GM10266 (cell line): ENCODE measurements at regions not wholly inside any gene's neighbourhood (a gene's known extent, or its start where the extent isn't known, plus 50 kb on each side); places are given as distances from the start of the nearest gene placed in this dataset.

Experiments used
- DNase-seq: peaks from one replicate; pipeline ENCODE4 v3.0.0; 2012; ENCODE audit errors: extremely low spot score
- TF ChIP-seq, protein P1 (sequence below): IDR thresholded peaks from 2 replicates; pipeline ENCODE4 v1.5.1; 2012; ENCODE audit warnings: mild to moderate bottlenecking, low read depth; ENCODE audit not compliant: control insufficient read depth, insufficient read depth; ENCODE audit errors: missing control alignments

DNA sequence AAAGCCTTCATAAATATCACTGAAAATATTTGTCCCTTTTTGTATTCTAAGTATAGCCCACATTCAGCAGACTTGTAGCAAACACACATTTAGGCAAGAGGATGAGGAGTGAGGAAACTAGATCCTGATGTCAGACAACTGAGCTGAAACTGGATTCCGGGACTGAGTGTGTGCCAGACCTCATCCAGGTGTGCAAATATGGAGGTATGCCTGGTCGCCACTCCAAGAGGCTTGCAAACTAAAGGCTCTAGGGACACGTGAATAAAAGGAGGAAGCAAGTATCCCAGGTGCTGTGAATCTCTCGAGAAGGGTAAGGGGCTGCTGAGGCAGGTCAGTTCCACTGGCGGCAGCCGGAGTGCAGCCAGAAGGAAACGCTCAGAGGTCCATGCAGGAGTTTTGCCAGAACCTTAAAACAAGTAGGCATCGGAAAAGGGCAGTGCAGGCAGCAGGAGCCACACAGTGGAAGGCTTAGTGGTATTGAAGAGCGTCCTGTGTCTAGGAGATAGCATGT is 77.4 kb upstream of the ALDH1B1 start:
- TF ChIP-seq, protein P1, sequence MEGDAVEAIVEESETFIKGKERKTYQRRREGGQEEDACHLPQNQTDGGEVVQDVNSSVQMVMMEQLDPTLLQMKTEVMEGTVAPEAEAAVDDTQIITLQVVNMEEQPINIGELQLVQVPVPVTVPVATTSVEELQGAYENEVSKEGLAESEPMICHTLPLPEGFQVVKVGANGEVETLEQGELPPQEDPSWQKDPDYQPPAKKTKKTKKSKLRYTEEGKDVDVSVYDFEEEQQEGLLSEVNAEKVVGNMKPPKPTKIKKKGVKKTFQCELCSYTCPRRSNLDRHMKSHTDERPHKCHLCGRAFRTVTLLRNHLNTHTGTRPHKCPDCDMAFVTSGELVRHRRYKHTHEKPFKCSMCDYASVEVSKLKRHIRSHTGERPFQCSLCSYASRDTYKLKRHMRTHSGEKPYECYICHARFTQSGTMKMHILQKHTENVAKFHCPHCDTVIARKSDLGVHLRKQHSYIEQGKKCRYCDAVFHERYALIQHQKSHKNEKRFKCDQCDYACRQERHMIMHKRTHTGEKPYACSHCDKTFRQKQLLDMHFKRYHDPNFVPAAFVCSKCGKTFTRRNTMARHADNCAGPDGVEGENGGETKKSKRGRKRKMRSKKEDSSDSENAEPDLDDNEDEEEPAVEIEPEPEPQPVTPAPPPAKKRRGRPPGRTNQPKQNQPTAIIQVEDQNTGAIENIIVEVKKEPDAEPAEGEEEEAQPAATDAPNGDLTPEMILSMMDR, result no peak
- no peak for DNase-seq

DNA sequence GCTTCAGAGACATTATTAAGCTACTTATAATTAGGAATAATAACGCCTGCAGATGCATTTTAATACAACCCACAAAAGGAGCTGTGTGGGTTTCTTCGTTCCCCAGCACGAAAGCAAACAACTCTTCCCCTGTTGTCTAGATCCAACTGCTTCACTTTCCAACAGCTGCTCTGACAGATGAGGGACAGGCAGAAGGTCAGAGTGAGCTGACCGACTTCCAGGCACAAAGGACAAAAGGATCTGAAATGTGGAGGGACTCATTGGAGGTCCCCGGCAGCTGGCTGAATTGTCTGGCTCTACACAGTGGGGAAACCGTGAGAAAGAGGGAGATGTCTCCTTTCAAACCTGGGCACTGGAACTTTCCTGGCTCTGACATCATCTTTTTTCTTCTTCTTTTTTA is 79.1 kb upstream of the ALDH1B1 start:
- DNase-seq, result no peak

DNA sequence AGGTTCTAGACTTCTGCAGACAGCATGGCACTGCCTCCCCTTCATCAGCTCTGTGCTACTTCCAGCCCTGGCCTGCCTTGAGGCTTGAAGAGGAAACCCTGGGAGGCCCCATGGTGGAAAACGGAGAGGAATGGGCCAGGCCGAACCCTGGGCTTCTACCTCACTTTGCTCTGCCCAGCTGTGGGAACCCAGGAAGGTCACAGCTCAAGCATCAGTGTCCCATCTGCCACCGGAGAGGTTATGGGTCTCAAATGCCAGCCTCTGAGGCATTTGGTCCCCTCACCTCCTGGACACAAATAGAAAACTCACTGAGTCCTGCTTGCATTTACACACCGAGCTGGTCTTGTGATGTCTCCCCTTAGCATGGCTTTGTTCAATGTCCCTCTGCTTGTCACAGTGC is 80.1 kb upstream of the ALDH1B1 start:
- no peak for DNase-seq
- TF ChIP-seq, protein P1, result no peak

More for the DNA sequence above, 79.1 kb upstream of the ALDH1B1 start:
- TF ChIP-seq, protein P1, result no peak

DNA sequence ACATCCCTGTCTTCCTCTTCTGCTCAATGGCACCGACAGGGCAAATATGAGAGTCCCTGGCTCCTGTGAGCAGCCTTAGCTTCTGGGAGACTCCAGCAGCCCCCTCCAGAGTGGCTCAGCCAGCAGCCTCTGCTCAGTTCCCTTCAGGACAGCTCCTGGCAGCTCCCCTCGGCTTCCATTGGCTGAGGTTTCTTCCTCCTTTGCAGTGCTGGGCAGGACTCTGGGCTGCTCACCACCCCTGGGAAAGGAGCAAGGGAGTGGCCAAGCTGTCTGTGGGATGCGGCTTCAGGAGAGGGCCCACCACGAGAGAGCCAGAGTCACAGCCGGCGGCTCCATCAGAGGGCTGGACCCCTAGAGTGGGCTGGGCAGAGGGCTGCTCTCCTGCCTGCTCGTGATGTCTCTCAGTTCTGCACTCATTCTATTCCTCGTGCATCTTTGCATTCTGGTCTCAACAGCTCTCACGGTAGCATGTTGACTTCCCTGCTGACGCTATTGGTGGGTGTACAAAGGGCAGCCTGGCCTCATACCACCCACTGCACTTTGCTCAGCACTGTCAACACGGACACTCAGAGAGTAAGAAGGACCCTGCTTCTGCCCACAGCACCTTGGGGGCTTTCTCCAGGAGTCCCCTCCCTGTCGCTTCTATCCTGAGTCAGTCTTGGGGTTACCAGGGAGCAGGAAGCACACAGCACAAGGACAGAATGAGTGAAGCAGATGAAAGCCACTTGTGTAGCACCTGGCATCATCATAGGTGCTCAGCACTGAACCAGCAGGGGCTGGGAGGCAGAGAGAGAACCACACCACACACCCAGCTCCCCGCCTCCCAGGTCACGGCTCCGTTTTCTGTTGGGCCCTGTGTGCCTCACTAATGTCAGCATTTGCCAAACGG is 80.9 kb upstream of the ALDH1B1 start:
- DNase-seq, result no peak

DNA sequence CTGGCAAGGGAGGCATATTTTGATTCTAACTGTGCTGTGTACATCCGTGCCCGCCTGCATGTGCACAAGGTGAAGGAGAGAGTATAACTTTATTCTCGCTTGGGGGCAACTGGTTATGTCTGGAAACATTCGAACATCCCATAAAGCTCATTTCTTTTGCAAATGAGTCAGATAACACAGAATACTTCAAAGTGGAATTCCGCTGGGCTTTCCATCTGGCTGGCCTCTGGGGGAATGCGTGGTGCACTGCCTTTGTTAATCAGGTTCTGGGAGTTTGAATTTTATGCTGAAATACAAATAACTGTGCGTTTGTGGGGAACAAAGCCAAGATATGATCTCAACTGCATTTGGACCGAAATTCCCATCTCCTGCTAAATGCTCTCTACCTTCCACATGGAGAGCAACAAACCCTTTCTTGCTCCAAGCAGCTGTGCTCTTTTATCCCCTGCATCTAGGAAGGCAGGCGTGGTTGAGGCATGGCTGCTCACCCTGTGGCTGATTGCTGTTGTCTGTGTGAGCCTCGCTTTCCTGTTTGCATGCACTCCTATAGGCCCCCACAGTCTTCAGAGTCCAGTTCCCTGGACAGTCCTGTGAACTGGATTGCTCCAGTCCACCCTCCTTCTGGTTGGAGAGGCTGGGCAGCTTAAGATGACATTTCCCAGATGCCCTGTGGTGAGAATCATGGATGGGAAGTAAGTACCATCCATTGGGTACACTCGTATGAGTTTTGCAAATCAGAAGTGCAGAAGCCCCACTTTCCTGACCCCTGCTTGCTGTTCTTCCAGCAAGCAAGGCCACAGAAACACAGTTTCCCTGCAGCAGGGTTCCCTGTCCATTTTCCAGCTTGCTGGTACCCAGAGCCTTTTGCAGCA is 82.9 kb upstream of the ALDH1B1 start:
- DNase-seq, result no peak
- TF ChIP-seq, protein P1, result no peak

More for the DNA sequence above, 80.9 kb upstream of the ALDH1B1 start:
- TF ChIP-seq, protein P1, result no peak

DNA sequence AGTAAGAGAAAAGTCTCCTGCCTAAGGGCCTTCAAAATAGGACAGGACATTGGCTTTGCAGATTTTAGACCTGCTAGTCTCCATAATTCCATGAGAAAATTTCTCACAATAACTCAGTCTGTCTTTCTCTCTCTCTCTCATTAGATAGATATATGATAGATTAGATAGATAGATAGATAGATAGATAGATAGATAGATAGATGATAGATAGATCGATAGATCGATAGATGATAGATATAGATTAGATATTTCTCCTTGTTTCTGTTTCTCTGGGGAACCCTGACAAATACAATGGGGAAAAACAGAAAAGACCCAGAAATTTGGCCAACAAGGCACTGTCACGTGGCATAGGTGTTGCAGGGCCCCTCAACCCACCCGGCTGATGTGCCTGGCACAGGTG is 84.4 kb upstream of the ALDH1B1 start:
- TF ChIP-seq, protein P1, result no peak
- DNase-seq, result no peak
